Mucosa of rectum (tissue), 2 donors: ENCODE measurements at regions not wholly inside any gene's neighbourhood (a gene's known extent, or its start where the extent isn't known, plus 50 kb on each side); places are given as distances from the start of the nearest gene placed in this dataset.

Source experiments
- H3K27ac ChIP-seq, 2 donors: one replicate each; pipeline ENCODE4 v1.7.0; 2013; ENCODE audit warnings: inconsistent platforms in 2 of 2, low read depth in 2 of 2, low read length in 2 of 2
- H3K27me3 ChIP-seq, 2 donors: one replicate each; pipeline ENCODE4 v1.7.0; 2013; ENCODE audit warnings: low read length in 2 of 2; ENCODE audit not compliant: control insufficient read depth in 2 of 2, insufficient read depth in 2 of 2
- H3K36me3 ChIP-seq, 2 donors: one replicate each; pipeline ENCODE4 v1.7.0; 2013; ENCODE audit warnings: low read length in 2 of 2; ENCODE audit not compliant: control insufficient read depth in 2 of 2, insufficient read depth in 2 of 2
- H3K4me1 ChIP-seq, 2 donors: one replicate each; pipeline ENCODE4 v1.7.0; 2013; ENCODE audit warnings: low read length in 2 of 2, mild to moderate bottlenecking in 1 of 2; ENCODE audit not compliant: control insufficient read depth in 2 of 2, insufficient read depth in 2 of 2
- H3K4me3 ChIP-seq, 2 donors: one replicate each; pipeline ENCODE4 v1.7.0; 2013; ENCODE audit warnings: low read length in 2 of 2
- H3K9ac ChIP-seq, 2 donors: one replicate each; pipeline ENCODE4 v1.7.0; 2013; ENCODE audit warnings: low read length in 2 of 2, low read depth in 1 of 2, mild to moderate bottlenecking in 1 of 2
- H3K9me3 ChIP-seq, 2 donors: one replicate each; pipeline ENCODE4 v1.7.0; 2013; ENCODE audit warnings: low read length in 2 of 2; ENCODE audit not compliant: control insufficient read depth in 2 of 2
- donor health status: healthy.
- donor health status: Normal muscosa, but diverticular disease.

- no peak overlapping the region for H3K9ac ChIP-seq
- no peak overlapping the region for H3K4me3 ChIP-seq
- H3K9me3 ChIP-seq: no peaks in the 10 kb centered on the region
- H3K27ac ChIP-seq: no peak overlapping the region
- no peaks in the 10 kb centered on the region for H3K27me3 ChIP-seq
- H3K36me3 ChIP-seq: no peaks in the 10 kb centered on the region
- H3K4me1 ChIP-seq: no peaks in the 10 kb centered on the region
These were observed 152.3 kb downstream of the EDN1 start for GRCh38 chr6:12442455-12442854.

GRCh38 chr6:12446394-12446793 is 156.2 kb downstream of the EDN1 start:
- Histone ChIP-seq H3K9ac (no peak overlapping the region), H3K36me3 (no peaks in the 10 kb centered on the region), H3K27me3 (no peaks in the 10 kb centered on the region), H3K27ac (no peak overlapping the region), H3K4me3 (no peak overlapping the region), H3K4me1 (no peaks in the 10 kb centered on the region), H3K9me3 (no peaks in the 10 kb centered on the region)

- no peak overlapping the region for H3K27ac ChIP-seq
These were observed 159.3 kb downstream of the EDN1 start for GRCh38 chr6:12449447-12449846.

GRCh38 chr6:12450467-12450866 is 160.3 kb downstream of the EDN1 start:
- H3K9me3 ChIP-seq: no peaks in the 10 kb centered on the region
- H3K36me3 ChIP-seq: no peaks in the 10 kb centered on the region
- H3K27me3 ChIP-seq: no peaks in the 10 kb centered on the region
- no peak overlapping the region for H3K4me3 ChIP-seq
- H3K27ac ChIP-seq: no peak overlapping the region
- H3K9ac ChIP-seq: no peak overlapping the region
- no peaks in the 10 kb centered on the region for H3K4me1 ChIP-seq

More at GRCh38 chr6:12449447-12449846, 159.3 kb downstream of the EDN1 start:
- Histone ChIP-seq H3K27me3 (no peaks in the 10 kb centered on the region), H3K4me3 (no peak overlapping the region), H3K9me3 (no peaks in the 10 kb centered on the region), H3K9ac (no peak overlapping the region), H3K36me3 (no peaks in the 10 kb centered on the region), H3K4me1 (no peaks in the 10 kb centered on the region)

- Histone ChIP-seq H3K27ac (no peak overlapping the region), H3K36me3 (no peaks in the 10 kb centered on the region), H3K27me3 (no peaks in the 10 kb centered on the region), H3K9ac (no peak overlapping the region), H3K4me3 (no peak overlapping the region), H3K9me3 (no peaks in the 10 kb centered on the region), H3K4me1 (no peaks in the 10 kb centered on the region)
These were observed 166.2 kb downstream of the EDN1 start for GRCh38 chr6:12456343-12456742.

GRCh38 chr6:12457094-12457493 is 166.9 kb downstream of the EDN1 start:
- Histone ChIP-seq H3K36me3 (no peaks in the 10 kb centered on the region), H3K9ac (no peak overlapping the region), H3K4me3 (no peak overlapping the region), H3K27me3 (no peaks in the 10 kb centered on the region), H3K4me1 (no peaks in the 10 kb centered on the region), H3K27ac (no peak overlapping the region), H3K9me3 (no peaks in the 10 kb centered on the region)

GRCh38 chr6:12458558-12458957 is 168.4 kb downstream of the EDN1 start:
- H3K4me1 ChIP-seq: no peaks in the 10 kb centered on the region
- no peaks in the 10 kb centered on the region for H3K27me3 ChIP-seq
- no peaks in the 10 kb centered on the region for H3K9me3 ChIP-seq
- no peak overlapping the region for H3K9ac ChIP-seq
- no peaks in the 10 kb centered on the region for H3K36me3 ChIP-seq
- H3K4me3 ChIP-seq: no peak overlapping the region
- H3K27ac ChIP-seq: no peak overlapping the region

- Histone ChIP-seq H3K27me3 (no peaks in the 10 kb centered on the region), H3K9me3 (no peaks in the 10 kb centered on the region), H3K4me3 (no peak overlapping the region), H3K27ac (no peak overlapping the region), H3K9ac (no peak overlapping the region), H3K36me3 (no peaks in the 10 kb centered on the region), H3K4me1 (no peaks in the 10 kb centered on the region)
These were observed 169.9 kb downstream of the EDN1 start for GRCh38 chr6:12459945-12460661.

- Histone ChIP-seq H3K27ac (no peak overlapping the region), H3K4me3 (no peak overlapping the region)
These were observed 177.8 kb downstream of the EDN1 start for GRCh38 chr6:12467706-12468670.

GRCh38 chr6:12472601-12473038 is 182.5 kb downstream of the EDN1 start:
- Histone ChIP-seq H3K9me3 (no peaks in the 10 kb centered on the region), H3K4me3 (no peak overlapping the region), H3K36me3 (no peaks in the 10 kb centered on the region), H3K4me1 (no peaks in the 10 kb centered on the region), H3K27ac (no peak overlapping the region), H3K9ac (no peak overlapping the region), H3K27me3 (no peaks in the 10 kb centered on the region)

More at GRCh38 chr6:12467706-12468670, 177.8 kb downstream of the EDN1 start:
- Histone ChIP-seq H3K4me1 (no peaks in the 10 kb centered on the region), H3K27me3 (no peaks in the 10 kb centered on the region), H3K9me3 (no peaks in the 10 kb centered on the region), H3K9ac (no peak overlapping the region), H3K36me3 (no peaks in the 10 kb centered on the region)
